GM12892 (cell line): ENCODE measurements at regions not wholly inside any gene's neighbourhood (a gene's known extent, or its start where the extent isn't known, plus 50 kb on each side); places are given as distances from the start of the nearest gene placed in this dataset.
"Not testable (repeated sequence)": the region's sequence is repeated elsewhere in the genome, so short reads cannot be mapped to it uniquely, and the experiment has no call there.

Experiments
- DNase-seq: peaks from one replicate; pipeline ENCODE4 v3.0.0; 2011; ENCODE audit not compliant: insufficient read length
- FAIRE-seq: peaks from 2 replicates; lab custom pipeline; 2011; peaks lifted over from hg19 to GRCh38; lab: Jason Lieb, UNC
- POLR2A ChIP-seq: IDR thresholded peaks from 2 replicates; pipeline ENCODE4 v1.6.1; 2011; ENCODE audit warnings: low read depth, low read length, control low read depth
- POLR2AphosphoS5 ChIP-seq: IDR thresholded peaks from 2 replicates; pipeline ENCODE4 v1.6.1; 2011; ENCODE audit warnings: low read depth, low read length, control low read depth
- TAF1 ChIP-seq: IDR thresholded peaks from 2 replicates; pipeline ENCODE4 v1.6.1; 2011; ENCODE audit warnings: low read depth, mild to moderate bottlenecking, control low read depth, low read length, borderline replicate concordance

DNA sequence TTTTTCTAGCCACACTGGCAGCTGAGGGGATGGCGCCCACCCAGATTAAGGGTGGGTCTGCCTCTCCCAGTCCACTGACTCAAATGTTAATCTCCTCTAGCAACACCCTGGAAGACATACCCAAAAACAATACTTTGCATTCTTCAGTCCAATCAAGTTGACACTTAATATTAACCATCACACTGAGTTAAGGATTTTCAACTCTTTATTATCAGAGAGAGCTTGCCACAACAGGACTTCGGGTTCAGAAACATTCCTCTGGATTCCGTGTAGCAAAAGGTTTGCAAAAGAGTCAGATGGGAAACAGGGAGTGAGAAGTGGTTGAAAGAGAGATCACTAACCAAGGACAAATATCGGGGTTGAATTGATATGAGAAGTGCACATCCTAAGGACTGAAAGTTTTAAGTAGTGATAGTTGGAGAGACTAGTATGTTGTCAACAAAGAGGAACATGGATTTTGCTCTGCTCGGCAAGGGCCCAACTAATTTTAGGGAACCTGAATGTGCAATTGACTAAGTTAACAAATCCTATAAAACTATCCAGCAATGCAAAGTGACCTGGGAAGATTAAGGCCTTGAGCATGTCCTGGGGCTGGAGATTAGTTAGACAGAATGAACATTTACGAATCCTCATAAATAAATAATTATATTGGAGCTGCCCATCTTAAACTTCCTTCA, 137.0 kb upstream of the TENT5A start:
- no peak for FAIRE-seq
- TF ChIP-seq POLR2A (no peak), TAF1 (no peak), POLR2AphosphoS5 (no peak)
- DNase-seq, result no peak

DNA sequence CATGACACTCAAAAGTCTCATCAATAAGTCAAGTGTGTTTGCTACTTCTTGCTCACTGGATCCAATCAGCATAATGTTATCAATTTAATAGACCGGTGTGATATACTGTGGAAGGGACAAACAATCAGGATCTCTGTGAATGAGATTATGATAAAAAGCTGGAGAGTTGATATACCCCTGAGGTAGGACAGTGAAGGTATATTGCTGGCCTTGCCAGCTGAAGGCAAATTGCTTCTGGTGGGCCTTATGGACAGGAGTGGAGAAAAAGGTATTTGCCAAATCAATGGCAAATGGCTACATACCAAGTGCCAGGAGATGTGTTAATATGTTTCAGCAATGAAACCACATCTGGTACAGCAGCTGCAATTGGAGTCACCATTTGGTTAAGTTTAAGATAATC, 134.4 kb upstream of the TENT5A start:
- FAIRE-seq, DNase-seq: not testable (repeated sequence)

DNA sequence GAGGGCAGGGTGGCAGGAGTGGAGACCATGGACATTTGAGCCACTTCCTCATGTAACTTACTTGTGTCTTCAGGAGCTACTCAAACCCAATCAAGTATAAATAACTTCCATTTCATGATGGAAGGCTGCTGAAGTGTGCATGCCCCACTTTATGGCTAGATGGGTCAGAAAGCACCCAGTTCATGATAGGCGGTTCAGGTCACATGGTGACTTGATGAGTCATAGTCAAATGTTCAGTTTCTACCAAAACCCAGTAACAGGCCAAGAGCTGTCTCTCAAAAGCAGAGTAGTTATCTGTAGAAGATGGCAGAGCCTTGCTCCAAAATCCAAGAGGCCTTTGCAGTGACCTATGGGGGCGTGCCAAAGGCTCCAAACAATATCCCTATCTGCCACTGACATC, 133.7 kb upstream of the TENT5A start:
- DNase-seq (no peak), FAIRE-seq (no peak)
- TF ChIP-seq POLR2AphosphoS5 (no peak), POLR2A (no peak), TAF1 (no peak)

DNA sequence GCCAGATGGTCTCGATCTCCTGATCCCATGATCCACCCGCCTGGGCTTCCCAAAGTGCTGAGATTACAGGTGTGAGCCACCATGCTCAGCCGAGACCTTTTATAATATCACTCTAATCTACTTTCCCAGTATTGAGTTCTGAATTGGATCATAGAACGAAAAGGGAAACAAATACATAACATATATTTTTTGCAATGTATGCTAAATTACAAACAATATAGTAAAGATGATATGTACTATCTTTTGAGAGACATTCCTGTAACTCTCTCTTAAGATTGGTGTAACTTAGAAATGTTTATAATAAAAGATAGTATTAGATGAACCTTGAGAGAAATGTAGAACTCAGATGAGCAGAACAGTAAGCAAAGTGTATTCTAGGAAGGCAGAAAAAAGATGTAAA, 129.2 kb upstream of the TENT5A start:
- TF ChIP-seq POLR2A (no peak), TAF1 (no peak), POLR2AphosphoS5 (no peak)
- DNase-seq (no peak), FAIRE-seq (no peak)

DNA sequence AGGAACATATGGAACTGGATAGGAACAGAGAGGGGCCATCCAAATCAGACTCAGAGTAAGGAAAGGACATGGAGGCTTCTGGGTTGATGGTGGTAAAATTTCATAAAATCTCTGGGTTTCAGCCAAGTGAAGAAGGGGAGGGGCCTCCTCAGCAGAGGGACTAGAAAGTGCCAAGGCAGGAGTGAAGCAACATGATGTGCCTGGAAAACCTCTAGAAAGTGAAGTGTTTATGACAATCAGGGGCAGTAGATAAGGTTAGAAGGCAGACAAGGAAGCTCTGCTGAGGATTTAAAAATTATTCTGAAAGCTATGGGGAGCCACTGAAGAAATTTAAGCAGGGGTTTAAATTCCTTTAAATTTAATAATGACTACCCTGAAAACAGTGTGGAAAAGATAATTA, 126.0 kb upstream of the TENT5A start:
- DNase-seq, result no peak
- no peak for TF ChIP-seq TAF1
- no peak for TF ChIP-seq POLR2AphosphoS5
- TF ChIP-seq POLR2A, result no peak
- no peak for FAIRE-seq

DNA sequence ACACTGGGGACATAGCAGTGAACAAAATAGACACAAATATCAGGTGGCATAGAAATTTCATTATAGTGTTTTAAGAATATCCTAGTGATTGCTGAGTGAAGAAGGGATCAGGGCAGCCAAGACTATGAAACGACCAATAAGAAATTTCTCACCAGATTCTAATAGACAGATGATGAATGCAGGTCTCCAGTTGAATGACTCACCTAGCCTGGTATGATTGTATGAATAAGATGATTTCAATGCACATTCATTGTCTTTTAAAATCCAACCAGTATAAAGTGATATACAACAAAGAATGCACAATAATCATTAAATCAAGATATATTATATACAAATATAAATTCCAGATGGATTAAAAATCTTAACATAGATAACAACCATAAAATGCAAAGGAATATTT, 124.5 kb upstream of the TENT5A start:
- FAIRE-seq (no peak), DNase-seq (no peak)
- TF ChIP-seq POLR2AphosphoS5 (no peak), POLR2A (no peak), TAF1 (no peak)

DNA sequence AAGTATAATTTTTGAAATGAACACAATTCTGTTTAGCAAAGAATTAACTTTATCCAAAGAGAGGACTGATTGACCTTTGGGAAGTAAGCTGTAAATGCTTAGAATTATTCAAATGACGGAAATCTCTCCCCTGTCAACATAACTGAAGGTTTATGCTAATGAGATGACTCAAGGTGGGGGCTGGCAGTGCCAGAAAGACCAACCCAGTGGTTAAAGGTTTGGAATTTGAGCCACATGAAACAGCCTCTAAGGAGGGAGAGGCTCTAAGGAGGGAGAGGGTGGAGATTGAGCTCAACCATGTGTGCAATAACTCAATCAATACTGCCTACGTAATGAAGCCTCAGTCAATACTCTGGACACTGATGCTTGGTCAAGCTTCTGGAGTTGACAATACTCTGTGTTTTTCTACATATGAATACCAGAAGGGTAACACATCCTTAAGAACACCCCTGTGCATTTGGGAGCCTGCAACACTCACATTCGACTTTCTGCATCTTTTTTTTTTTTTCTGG, 123.4 kb upstream of the TENT5A start:
- FAIRE-seq (no peak), DNase-seq (no peak)
- no peak for TF ChIP-seq POLR2AphosphoS5

DNA sequence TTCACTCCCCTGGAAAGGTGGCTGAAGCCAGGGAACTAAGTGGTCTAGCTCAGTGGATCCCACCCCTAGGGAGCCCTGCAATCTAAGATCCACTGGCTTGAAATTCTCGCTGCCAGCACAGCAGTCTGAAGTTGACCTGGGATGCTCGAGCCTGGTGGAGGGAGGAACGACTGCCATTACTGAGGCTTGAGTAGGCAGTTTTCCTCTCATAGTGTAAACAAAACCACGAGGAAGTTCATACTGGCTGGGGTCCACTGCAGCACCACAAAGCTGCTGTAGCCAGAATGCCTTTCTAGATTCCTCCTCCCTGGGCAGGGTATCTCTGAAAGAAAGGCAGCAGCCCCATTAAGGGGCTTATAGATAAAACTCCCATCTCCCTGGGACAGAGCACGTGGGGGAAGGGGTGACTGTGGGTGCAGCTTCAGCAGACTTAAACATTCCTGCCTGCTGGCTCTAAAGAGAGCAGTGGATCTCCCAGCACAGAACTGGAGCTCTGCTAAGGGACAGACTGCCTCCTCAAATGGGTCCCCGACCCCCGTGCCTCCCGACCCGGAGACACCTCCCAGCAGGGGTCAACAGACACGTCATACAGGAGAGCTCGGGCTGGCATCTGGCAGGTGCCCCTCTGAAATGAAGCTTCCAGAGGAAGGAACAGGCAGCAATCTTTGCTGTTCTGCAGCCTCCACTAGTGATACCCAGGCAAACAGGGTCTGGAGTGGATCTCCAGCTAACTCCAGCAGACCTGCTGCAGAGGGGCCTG, 117.4 kb upstream of the TENT5A start:
- DNase-seq, FAIRE-seq: not testable (repeated sequence)

DNA sequence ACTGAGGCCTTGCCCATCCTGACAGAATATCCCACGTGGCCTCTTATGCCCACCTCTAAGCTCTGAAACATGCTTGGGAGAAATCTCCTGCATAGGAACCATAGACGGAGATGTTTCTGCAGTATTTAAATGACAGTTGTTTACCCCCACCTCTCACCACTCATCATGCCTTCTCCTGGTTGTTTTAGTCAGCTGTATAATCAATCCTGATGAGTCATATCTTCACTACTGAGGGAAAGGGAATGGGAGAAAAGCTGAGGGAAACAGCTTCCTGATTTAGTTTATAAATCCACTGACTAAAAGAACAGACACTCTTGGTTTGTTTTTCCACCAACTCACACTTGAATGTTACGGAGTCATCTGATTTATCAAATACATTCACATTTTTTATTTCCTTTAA, 113.2 kb upstream of the TENT5A start:
- no peak for DNase-seq
- no peak for FAIRE-seq
- TF ChIP-seq POLR2A (no peak), TAF1 (no peak), POLR2AphosphoS5 (no peak)

DNA sequence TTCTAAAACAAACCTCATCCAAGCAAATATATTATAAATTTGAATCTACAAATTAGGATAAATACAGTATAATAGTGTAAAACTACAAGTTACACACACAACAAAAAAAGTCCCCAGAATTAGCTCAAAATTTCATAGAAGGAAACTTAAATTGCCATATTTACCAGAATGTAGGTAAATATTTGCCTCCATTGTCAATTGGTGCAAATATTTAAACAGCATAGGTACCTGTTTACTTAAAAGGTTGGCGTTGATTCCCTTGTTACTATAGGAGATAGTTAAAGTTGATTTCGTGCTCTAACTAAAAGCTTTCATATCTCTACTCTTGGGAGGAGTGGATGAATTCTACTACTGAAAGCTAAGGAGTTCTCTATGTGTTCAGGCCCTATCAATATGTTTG, 111.6 kb upstream of the TENT5A start:
- no peak for FAIRE-seq
- DNase-seq, result no peak
- TF ChIP-seq TAF1 (no peak), POLR2AphosphoS5 (no peak), POLR2A (no peak)

DNA sequence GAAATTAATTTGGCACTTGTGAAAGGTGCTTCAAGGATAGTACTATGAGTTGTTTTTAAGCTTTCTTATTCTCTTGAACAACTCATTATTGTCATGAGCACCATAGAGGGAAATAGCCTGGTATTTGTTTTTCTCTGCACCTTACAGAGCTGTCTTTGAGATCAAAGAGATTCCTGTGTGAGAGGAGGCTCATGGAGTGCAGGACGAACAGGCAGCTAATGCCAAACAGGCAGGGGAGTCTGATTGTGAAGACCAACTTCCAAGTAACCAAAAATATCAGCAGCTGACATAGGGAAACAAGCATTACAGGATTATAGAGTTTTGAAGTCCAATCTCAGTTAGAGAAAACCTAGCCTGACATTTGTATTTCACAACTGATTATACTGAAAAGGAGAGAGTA, 110.6 kb upstream of the TENT5A start:
- DNase-seq (no peak), FAIRE-seq (no peak)
- TF ChIP-seq POLR2A (no peak), TAF1 (no peak), POLR2AphosphoS5 (no peak)

DNA sequence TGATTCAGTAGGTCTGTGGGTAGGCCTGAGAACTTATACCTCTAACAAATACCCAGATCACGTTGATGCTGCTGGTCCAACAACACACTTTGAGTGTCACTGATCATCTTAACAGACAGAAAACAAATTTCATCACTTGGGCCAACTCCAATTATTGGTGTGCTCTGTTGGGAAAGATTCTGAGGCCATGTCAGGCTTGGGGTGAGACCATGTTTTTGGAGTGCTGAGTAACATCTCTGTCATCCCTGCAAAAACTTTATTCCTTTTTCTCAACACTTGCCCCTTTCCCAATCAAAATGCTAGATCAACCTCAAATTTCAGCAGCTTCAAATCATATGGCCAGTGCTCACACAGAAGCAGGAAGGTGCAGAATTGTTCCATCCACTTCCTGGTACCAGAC, 108.8 kb upstream of the TENT5A start:
- DNase-seq (no peak), FAIRE-seq (no peak)
- TF ChIP-seq TAF1 (no peak), POLR2A (no peak), POLR2AphosphoS5 (no peak)
